HG03378 (cell line): ENCODE measurements at regions not wholly inside any gene's neighbourhood (a gene's known extent, or its start where the extent isn't known, plus 50 kb on each side); places are given as distances from the start of the nearest gene placed in this dataset.

Experiments used
- ATAC-seq: cut with Tn5 transposase; IDR thresholded peaks from one replicate; pipeline ENCODE4 v1.9.1; 2021; ENCODE audit warnings: mild to moderate bottlenecking, moderate library complexity; ENCODE audit not compliant: unreplicated experiment

DNA sequence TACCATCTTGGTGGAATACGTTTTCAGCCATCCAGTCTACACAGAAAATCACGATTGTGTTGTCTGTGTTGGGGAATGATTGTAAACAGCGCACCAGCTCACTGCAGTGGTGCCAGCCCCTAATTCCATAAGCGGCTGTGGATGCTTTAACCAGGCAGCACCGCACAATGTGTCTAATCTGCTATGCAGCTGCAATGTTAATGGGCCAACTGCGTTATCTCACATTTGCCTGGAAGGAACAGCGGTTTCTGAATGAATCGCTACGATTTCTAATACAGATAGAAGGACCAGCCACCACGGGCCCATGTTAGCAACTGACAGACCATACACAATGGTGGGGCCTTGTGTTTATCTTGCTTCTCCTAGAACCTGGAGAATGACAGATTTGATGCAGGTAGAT, 384.5 kb upstream of the KIRREL3 start:
- ATAC-seq: no peak

DNA sequence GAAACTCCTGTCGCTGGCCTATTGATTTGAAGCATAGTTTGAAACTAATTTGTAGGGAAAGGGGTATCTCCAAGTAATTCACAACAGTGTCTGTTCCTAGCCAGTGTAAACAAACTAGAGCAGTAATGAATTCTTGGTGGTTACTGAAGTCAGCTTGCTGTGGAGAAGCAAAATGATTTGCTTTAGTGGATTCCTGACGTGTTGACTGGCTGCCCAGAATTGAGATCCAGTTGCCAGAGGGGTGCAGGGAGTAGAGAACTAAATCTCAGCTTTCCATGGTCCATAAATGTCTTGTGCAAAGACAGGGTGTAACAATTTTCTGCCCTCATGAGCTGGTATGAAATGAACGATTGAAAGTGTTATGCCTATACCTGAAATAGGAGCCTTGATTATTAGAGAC, 382.5 kb upstream of the KIRREL3 start:
- no peak for ATAC-seq

DNA sequence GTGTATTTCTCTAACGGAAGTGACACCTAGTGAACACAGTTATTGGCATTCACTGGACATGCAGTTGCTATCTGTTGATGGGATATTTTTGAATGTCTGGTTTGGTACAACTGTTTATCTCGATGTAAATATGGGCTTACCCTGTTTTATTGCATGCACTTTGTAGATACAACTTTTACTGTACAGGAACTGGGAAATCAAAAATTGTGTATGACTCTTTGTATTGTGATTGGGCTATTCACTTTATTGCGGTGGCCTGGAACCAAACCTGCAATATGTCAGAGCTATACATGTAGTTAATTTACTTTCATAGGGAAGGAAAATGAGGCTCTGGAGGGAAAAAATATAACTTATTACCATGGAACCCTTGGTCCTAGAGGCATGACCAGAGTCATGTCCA, 380.7 kb upstream of the KIRREL3 start:
- ATAC-seq: no peak

DNA sequence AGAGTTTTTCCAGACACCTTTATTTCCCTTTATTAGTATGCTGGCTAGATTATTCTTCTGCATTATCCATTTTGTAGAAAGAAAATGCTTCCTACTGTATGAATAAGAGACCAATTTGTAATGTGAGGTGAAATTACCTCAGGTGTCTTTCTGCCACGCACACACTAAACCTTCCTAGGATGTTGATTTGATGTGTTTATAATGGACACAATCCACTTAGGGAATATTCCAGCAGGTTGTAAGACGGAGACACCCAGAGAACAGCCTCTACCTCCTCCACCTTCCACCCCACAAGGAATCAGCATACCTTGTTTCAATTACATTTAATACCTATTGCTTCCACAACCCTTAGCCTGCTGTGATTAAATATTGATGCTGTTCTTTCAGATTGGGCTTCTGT, 379.1 kb upstream of the KIRREL3 start:
- no peak for ATAC-seq

DNA sequence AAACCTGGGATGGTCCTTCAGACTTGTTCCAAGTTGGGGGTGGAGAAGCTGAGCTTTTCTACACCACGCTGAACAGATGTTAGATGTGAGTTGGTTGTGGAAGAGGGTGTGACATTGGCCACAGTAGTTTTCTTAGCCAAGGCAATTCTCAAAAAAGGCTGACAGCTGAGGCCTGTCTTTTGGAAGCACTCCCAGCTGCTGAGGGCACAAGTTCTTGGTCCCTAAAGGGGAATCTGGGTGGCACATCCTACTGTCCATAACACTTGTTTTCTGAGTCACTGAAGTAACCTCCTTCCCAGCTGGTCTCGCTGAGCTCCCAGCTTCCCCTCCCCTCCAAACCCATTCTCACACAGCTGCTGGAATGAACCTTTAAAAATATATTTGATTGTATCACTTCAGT, 375.7 kb upstream of the KIRREL3 start:
- no peak for ATAC-seq

DNA sequence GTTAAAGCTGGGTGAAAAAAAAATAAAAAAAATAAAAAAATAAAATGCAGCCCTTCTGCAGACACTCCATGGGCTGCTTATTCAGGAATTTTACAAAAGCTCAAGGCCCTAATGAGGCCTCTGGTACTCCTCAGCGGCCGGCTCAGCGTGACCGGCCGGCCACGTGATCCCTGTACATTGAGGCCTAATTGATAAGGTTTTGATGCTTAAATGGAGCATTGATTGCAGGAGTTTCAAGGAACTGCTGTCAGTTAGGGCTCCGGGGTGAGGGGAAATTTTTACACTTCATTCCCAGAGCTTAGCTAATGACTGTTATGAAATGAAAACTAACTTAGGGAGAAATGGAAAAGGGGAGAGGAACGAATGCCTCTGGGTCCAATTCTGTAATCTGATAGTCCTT, 368.8 kb upstream of the KIRREL3 start:
- ATAC-seq: no peak

DNA sequence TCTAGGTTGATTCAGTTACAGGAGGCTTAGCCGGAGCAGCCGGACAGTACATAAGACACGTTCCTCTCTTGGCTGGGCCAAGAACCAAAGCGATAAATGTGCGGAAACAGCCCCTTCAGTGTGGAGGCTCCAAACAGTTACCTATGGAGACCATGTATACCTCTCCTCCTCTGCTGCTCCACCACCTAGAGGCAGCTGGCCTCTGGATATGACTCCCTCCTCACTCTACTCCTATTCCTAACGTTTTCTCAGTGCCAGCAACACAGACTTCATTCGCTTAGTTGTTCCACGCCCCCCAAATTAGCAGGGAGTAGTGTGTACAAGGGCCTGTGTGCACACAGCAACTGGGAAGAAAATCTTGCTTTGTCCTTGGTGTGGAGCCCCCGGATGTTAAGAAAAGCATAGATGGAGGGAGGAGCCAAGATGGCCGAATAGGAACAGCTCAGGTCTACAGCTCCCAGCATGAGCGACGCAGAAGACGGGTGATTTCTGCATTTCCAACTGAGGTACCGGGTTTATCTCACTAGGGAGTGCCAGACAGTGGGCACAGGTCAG, 362.3 kb upstream of the KIRREL3 start:
- ATAC-seq: no peak

DNA sequence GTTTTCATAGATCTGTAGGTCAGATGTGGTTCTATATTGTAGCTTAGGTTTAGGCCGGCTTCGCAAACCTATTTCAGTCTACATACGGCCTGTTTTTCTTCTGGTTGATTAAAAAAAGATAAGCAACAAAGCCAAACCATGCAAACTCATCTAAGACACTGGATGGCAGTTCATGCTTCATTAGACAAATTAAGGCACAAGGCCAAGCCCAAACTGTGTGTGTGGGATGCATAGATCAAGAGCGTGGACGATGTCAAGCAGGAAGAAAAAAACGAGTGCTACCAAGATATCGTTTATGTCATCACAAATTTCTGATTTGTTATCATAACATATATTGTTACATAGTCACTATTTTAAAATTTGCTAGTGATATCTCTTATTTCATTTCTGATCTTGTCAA, 357.6 kb upstream of the KIRREL3 start:
- ATAC-seq: no peak

DNA sequence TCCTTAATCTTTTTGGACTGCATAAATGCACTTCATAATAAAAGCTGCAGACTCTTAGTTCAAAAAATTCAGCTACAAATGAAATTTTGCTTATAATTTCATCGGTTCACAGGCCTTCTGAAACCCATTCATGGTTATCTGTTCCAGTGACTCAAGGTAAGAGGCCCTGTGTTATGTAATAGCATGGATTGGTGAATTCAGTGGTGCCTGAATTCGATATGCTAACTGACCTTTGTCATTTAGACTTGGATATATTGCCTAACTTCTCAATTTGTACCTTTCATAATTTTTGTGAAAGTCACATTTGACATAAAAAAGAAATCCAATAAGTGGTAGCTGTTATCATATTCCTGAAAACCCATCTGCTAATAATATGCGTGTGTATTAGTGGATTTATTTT, 349.9 kb upstream of the KIRREL3 start:
- ATAC-seq: no peak

DNA sequence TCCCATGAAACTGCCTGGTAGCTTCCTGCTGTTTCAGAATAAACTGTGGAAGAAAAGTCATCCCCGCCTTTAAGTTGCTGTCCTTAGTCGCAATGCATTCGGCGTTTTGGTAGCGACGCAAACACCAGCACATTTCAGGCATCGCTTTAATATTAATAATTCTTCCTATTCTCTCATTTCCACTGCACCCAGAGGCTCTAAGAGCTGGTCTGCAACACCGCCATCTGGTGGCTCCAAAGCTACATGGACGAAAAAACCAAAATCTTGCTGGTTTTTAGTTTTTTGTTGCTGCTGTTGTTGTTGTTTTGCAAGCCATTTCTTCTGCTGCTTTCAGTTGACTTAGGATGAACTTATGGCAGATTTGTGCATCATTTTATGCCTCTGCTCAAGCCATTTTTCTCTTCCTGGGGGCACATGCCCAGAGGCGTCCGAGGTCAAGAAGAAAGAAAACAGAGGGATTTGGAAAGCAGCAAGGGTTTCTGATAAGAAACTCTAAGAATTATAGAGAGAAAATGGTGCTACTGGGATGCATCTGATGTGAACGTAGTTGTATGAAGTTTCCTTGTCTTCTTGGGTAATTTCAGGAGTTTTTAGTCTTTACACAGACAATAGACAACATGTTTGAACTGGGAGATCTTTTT, 345.4 kb upstream of the KIRREL3 start:
- no peak for ATAC-seq

DNA sequence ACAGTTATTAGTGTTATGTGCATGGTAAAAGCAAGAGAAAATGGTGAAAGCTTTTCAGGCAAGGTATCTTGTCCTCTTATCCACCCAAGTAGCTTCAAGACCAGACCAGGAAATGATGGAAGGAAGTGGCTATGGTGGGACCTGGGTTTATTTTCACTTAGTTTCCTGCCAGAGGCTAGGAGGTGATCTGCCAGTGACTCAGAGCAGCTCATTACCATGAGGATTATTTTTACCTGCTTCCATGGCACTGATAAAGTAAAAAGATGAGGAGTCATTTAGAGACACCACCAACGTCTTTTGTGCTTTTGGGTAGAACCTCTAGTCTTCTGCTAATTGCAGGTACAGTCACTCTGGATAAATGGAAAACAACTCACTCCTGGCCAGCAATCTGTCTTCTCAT, 339.9 kb upstream of the KIRREL3 start:
- ATAC-seq: no peak

DNA sequence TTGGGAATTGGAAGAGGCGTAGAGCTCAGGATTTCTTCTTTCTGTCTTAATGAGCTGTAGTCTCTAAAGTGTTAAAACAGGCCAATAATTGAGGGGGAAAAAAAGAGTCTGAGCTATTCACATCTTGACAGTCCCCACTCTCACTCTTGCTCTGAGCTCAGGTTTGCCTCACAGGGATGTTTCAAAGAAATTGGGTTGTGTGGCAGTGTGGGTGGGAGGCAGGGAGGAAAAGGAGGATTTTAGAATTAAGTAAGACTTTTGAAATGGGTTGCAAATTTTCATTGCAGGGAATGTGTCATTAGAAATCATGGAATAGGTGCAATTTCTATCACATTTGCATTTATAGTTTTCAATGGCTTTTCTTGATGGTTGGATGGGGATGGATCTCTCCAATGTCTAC, 338.8 kb upstream of the KIRREL3 start:
- no peak for ATAC-seq

DNA sequence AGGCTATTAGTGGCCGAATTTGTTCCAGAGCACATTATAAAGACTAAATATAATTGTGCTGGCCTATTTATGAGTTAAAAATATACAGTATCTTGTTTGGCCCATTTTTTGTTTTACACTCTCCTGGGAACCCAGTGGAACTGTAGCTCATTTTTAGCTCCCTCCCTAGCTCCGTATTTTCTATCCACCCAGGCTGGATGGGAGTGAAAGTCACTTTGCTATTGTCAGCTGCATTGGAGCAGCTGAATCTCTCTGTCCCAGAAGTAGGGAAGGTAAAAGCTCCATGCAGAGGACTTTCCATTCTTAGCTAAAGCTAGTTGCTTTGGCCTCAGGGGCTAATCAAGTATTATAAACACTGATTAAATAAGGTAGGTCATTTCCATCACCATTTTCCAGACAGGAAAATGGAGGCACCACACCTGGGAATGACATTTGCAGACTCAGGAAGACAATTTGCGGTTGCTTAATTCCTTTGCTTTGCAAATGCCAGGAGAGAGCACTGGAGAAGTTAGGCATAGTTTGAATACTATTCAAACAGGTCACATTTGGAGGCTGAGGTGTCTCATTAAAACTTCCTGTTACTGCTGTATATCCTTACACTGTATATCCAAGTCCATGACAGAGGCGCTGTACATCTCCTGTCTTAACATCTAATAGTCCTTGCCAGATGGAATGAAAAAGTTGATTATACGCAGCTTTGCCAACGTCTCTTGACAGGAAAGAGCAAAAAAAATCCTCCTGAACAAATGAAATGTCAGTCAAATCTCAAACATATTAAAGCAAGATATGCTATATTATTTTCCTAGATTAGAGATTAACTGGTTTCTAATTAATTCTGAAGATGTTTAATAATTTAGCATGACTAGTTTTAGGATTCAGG, 338.1 kb upstream of the KIRREL3 start:
- ATAC-seq: no peak

DNA sequence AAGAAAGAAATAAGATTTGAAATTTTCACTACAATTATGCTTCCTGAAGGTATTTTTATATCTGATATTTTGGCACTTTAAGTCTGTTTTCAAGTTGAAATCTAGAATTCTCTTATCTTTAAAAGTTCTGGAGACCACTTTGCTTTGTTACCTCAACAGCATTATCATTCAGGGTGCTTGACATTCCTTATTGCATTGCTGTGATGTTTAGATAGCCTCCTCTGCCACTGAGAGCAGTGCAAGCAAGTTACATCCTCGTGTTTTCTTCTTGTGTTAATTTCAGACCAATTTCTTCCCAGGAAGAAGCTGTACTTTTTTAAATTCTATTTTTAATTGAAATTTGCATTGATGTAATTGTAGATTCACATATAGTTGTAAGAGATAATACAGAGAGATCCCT, 333.9 kb upstream of the KIRREL3 start:
- ATAC-seq: no peak

DNA sequence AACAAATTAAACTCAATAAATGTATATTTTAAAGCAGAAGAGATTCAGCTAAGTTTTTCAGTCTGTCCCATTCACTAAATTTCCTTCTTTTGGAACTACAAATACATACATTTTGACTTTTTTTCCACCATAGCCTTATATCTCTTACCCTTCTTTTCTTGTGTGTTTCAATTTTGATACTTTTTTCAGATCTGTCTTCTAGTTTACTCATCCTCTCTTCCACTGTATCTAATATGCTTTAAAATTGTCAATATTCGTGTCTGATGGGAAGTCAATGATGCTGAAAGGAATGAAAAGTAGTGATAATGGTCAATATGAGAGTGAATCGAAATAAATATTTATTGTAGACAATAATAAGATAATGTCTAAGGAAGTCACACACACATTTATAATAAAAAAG, 332.3 kb upstream of the KIRREL3 start:
- ATAC-seq: no peak

DNA sequence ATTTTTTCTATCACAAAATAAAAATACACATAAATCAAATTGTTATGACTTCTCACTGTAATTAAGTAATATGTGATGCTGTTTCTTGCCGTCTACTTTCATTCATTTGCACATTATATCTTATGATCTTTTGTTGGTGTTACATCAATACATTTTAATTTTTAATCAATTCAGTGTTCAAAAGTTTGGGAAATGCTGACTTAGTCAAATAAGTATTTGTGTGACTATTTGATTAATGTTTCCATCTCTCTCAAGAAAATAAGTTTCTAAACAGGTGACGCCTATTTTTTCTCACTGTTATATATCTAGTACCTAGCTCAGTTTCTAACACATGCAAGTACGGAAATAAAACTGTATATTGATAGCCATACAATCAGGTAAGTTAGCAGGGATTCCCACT, 329.5 kb upstream of the KIRREL3 start:
- no peak for ATAC-seq

DNA sequence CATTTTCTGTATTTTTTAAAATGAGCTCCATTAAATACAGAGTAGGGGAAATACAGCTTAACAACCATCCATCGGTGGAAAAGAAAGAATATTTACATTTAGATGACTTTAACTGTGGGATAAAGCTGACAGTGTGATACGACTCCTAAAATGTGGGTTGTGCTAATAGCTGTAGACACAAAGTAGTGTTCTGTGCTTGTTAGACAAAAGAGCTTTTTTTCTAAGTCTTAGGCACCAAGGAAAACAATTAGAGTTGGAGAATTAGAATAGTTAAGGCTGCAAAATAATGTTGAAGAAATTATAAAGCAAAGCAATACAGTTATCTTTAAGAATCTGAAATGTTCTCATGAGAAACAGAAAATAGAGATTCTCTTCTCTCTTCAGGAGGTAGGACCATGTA, 307.7 kb upstream of the KIRREL3 start:
- ATAC-seq: no peak

DNA sequence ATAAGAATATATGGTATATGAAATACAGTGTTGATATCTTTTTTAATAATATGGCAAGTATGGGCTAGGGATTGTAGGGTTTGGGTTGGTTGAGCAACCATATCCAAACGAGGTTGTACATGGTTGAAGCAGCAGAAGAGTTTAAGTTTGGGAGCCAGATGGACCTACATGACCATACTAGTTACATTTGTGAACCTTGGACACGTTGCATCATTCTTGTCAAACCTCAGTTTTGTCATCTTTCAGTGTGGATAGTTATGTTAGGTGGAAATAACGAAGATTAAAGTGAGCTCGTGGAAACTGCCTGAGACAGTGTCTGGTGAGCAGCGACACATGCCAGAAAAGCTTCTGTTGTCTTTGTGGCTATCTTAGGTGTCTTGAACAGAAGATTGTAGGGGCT, 307.1 kb upstream of the KIRREL3 start:
- no peak for ATAC-seq

DNA sequence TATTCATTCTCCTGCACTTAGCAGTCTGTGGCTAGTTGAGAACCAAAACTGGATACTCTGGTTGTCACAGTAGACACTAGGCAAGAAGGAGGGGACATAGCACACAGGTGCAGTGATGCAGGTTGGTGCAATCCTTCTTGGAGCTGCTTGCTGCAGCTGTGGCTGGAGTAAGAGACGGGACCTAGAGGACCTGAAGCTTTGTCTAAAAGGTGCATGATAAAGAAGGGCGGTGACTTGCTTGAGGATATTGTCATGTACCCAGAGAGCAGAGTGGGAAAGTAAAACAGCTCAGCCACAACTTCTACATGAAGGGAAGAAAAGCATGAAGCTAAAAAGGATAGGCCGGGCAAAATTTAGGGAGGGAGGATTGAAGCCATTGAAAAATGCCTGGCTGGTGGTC, 304.1 kb upstream of the KIRREL3 start:
- no peak for ATAC-seq

DNA sequence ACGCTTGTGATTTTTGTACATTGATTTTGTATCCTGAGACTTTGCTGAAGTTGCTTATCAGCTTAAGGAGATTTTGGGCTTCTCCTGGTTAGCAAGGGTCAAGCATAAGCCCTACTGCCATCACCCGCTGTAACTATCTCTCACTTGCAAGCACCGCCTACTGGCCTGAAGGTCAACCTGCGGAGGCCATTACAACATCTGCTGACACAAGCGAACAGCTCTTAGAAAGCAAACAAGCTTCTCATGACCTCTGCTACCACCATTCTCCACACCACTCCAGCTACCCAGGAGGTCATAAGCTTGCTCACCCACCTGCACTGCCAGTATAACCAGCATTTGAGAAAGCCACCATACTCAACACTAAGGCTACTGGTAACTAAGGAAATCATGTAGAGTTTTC, 288.4 kb upstream of the KIRREL3 start:
- ATAC-seq: no peak

DNA sequence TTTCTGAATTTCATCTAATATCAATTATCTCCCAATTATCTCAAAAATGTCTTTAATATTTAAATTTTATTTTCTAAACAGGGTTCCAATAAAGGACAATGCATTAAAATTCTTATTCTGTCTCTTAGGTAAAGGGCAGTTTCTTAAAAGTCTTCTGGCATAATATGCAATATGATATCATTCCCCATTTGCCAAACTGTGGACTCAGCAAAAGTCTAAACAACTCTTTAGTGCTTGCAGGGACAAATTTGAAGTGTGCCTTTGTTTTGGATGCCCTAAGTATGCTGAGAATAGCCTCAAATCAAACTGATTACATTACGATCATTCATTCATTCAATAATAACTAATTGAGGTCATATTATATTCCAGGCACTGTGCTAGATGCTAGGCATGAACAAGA, 281.0 kb upstream of the KIRREL3 start:
- no peak for ATAC-seq

DNA sequence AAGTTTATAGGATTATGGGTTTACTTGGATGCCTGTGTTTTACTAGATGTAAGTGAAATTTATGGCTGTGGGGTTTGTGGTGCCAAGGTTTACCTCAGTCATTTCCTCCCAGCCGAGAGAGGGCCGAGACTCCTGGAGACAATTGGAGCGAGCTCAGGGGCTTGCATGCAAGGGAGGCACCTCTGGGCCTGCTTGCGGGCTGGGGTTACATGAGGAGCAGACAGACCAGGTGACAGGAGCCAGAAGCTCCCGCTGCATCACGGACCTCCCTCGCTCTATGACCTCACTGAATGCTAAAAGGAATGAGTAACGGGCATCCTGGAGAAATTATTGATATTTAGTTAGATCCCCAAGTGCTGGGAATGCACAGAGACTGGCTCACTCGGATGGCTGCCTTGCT, 275.2 kb upstream of the KIRREL3 start:
- no peak for ATAC-seq

DNA sequence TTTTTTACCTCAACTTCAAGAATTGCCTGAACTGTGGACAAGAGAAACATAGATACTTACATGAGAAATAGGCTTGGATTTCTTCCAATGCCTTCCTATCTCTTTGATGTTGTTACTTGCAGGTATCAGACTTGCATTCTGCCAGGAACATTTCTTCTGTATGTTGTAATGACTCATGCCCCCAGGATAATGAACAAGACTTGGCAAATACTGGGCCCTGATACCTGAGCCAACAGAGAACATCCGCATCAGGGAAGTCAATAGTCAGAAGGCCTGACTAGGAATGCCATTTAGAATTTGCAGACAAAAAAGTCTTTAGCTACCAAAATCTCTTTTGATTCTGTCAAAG, 273.7 kb upstream of the KIRREL3 start:
- ATAC-seq: no peak
